CD4-positive, alpha-beta T cell (primary cell): ENCODE measurements at regions not wholly inside any gene's neighbourhood (a gene's known extent, or its start where the extent isn't known, plus 50 kb on each side); places are given as distances from the start of the nearest gene placed in this dataset.

ENCODE experiments used
- ATAC-seq: fragments of 200-7000 bp; cut with Tn5 transposase; one replicate; pipeline ENCODE4 v1.10.0; 2022; ENCODE audit warnings: mild to moderate bottlenecking; ENCODE audit not compliant: poor library complexity
- CTCF ChIA-PET: fragments of 350-600 bp; sonication (Branson Sonifier 250); formaldehyde crosslinking; loops from one replicate; lab custom pipeline; 2021; ENCODE audit warnings: antibody characterized with exemption, inconsistent platforms; lab: Charles Lee
- POLR2A ChIA-PET: fragments of 350-600 bp; sonication (Branson Sonifier 250); formaldehyde crosslinking; loops from one replicate; lab custom pipeline; 2021; ENCODE audit warnings: antibody characterized with exemption, inconsistent platforms; lab: Charles Lee
- DNase-seq, 14 experiments: peaks; one replicate each; pipeline ENCODE4 v3.0.0-alpha.2; 2013 to 2020; ENCODE audit warnings: mixed read lengths in 2 of 14
- H3K27ac ChIP-seq, 2 donors: one replicate each; pipeline versions ENCODE4 v1.5.1 to v1.7.0; 2013; ENCODE audit warnings: low read length in 2 of 2, low read depth in 1 of 2, mild to moderate bottlenecking in 1 of 2
- H3K27me3 ChIP-seq, 2 experiments: 1 replicate in 1 of 2; 2 replicates in 1 of 2; pipeline versions ENCODE4 v1.6.1 to v1.7.0; 2013; ENCODE audit warnings: low read length in 2 of 2, control low read depth in 1 of 2, mild to moderate bottlenecking in 1 of 2, moderate library complexity in 1 of 2; ENCODE audit not compliant: insufficient read depth in 2 of 2, control insufficient read depth in 1 of 2
- H3K36me3 ChIP-seq: one replicate; pipeline ENCODE4 v1.6.1; 2013; ENCODE audit warnings: low read length, control low read depth; ENCODE audit not compliant: insufficient read depth
- H3K4me1 ChIP-seq: one replicate; pipeline ENCODE4 v1.6.1; 2013; ENCODE audit warnings: low read length, control low read depth; ENCODE audit not compliant: insufficient read depth
- H3K4me3 ChIP-seq: one replicate; pipeline ENCODE4 v1.5.1; 2013; ENCODE audit warnings: mild to moderate bottlenecking, low read length, moderate library complexity
- H3K9me3 ChIP-seq, 2 experiments: 1 replicate in 1 of 2; 2 replicates in 1 of 2; pipeline versions ENCODE4 v1.6.1 to v1.7.0; 2013; ENCODE audit warnings: low read length in 2 of 2, mild to moderate bottlenecking in 2 of 2, control low read depth in 1 of 2, moderate library complexity in 1 of 2; ENCODE audit not compliant: control insufficient read depth in 1 of 2, insufficient read depth in 1 of 2
- H3K27ac Mint-ChIP-seq: one replicate; pipeline ENCODE4 v1.8.0; 2020; ENCODE audit warnings: mixed read lengths
- H3K27me3 Mint-ChIP-seq: one replicate; pipeline ENCODE4 v1.8.0; 2021; ENCODE audit warnings: mixed read lengths
- H3K36me3 Mint-ChIP-seq: one replicate; pipeline ENCODE4 v1.8.0; 2021; ENCODE audit warnings: low read depth, mixed read lengths
- H3K4me1 Mint-ChIP-seq: one replicate; pipeline ENCODE4 v1.8.0; 2021; ENCODE audit warnings: low read depth, mixed read lengths
- H3K4me3 Mint-ChIP-seq: one replicate; pipeline ENCODE4 v1.8.0; 2020; ENCODE audit warnings: mild to moderate bottlenecking, mixed read lengths
- H3K9me3 Mint-ChIP-seq: one replicate; pipeline ENCODE4 v1.8.0; 2020; ENCODE audit warnings: mixed read lengths
- intact Hi-C, 2 experiments: fragments of 100-400 bp; cut with DNase I in 1 of 2; cut with micrococcal nuclease in 1 of 2; formaldehyde crosslinking; loops; one replicate each; pipeline versions ENCODE4 v1.15.1 to v1.9.0; 2023 to 2025; cut with DNase I, micrococcal nuclease
- TF ChIP-seq, protein P1 (sequence below): fragments of 200-600 bp; IDR thresholded peaks from one replicate; pipeline ENCODE4 v1.8.0; 2022; ENCODE audit warnings: antibody characterized with exemption, mild to moderate bottlenecking

DNA sequence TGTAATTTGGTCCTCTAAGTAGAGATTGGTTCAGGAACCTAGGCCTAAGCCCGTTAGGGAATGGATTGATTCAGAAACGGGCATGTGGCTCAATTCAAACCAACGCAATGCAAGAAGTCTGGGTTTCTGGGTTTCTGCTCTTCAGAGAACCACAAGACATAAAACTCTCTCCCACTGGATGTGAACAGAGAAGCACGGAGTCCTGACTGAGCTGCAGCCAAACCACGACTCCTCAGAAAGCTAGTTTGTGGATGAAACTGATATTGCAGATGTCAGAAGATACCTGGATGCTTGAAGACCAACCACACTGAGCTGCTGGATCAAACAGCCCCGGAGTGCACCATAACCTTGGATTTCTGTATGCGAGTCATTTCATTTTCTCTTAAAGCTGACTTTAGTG, 50.0 kb downstream of the SOD2 start:
- Histone ChIP-seq H3K4me3 (no peak overlapping the region), H3K27ac (no peak overlapping the region), H3K9me3 (peaks cover 0 to 5% of the 10 kb centered on the region in 2 experiments), H3K27me3 (no peaks in the 10 kb centered on the region), H3K4me1 (no peaks in the 10 kb centered on the region), H3K36me3 (no peaks in the 10 kb centered on the region)
- POLR2A ChIA-PET, result no interaction called here
- no peaks in the 10 kb centered on the region for H3K27me3 Mint-ChIP-seq
- CTCF ChIA-PET, result no interaction called here
- TF ChIP-seq, protein P1, sequence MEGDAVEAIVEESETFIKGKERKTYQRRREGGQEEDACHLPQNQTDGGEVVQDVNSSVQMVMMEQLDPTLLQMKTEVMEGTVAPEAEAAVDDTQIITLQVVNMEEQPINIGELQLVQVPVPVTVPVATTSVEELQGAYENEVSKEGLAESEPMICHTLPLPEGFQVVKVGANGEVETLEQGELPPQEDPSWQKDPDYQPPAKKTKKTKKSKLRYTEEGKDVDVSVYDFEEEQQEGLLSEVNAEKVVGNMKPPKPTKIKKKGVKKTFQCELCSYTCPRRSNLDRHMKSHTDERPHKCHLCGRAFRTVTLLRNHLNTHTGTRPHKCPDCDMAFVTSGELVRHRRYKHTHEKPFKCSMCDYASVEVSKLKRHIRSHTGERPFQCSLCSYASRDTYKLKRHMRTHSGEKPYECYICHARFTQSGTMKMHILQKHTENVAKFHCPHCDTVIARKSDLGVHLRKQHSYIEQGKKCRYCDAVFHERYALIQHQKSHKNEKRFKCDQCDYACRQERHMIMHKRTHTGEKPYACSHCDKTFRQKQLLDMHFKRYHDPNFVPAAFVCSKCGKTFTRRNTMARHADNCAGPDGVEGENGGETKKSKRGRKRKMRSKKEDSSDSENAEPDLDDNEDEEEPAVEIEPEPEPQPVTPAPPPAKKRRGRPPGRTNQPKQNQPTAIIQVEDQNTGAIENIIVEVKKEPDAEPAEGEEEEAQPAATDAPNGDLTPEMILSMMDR, result no peak
- ATAC-seq (no peak), DNase-seq (no peak)
- peaks cover 23% of the 10 kb centered on the region for H3K36me3 Mint-ChIP-seq
- peaks cover 3% of the 10 kb centered on the region for H3K9me3 Mint-ChIP-seq
- H3K4me3 Mint-ChIP-seq, result no peak overlapping the region
- H3K4me1 Mint-ChIP-seq, result no peaks in the 10 kb centered on the region
- intact Hi-C loops, result no loop called here
- no peak overlapping the region for H3K27ac Mint-ChIP-seq

DNA sequence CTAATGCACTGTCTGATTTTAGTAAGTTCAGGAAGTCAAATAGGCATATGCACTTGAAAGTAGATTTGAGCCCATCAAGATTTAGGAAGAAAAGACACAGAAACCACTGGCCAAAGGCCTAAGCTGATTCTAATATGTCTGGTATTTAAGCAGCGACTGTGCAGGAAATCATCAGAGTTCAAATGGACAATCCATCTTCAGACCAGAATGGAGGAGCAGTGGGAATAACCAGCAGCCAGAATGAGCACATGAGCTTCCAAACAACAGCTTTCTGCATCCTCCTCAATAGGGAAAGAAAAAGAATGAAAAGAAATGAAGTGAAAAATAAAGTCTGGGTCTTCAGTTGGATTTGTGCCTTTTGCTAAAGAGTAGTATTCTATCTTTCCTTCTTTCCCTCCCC, 50.6 kb downstream of the SOD2 start:
- DNase-seq, result no peak
- Mint-ChIP-seq H3K9me3 (peaks cover 3% of the 10 kb centered on the region), H3K36me3 (peaks cover 23% of the 10 kb centered on the region), H3K27me3 (no peaks in the 10 kb centered on the region), H3K4me1 (no peaks in the 10 kb centered on the region), H3K27ac (no peak overlapping the region), H3K4me3 (no peak overlapping the region)
- ChIA-PET CTCF (no interaction called here), POLR2A (no interaction called here)
- Histone ChIP-seq H3K9me3 (peaks cover 0 to 5% of the 10 kb centered on the region in 2 experiments), H3K36me3 (no peaks in the 10 kb centered on the region), H3K4me3 (no peak overlapping the region), H3K27me3 (no peaks in the 10 kb centered on the region), H3K27ac (no peak overlapping the region), H3K4me1 (no peaks in the 10 kb centered on the region)
- TF ChIP-seq, protein P1, result no peak
- intact Hi-C loops, result no loop called here
- no peak for ATAC-seq

DNA sequence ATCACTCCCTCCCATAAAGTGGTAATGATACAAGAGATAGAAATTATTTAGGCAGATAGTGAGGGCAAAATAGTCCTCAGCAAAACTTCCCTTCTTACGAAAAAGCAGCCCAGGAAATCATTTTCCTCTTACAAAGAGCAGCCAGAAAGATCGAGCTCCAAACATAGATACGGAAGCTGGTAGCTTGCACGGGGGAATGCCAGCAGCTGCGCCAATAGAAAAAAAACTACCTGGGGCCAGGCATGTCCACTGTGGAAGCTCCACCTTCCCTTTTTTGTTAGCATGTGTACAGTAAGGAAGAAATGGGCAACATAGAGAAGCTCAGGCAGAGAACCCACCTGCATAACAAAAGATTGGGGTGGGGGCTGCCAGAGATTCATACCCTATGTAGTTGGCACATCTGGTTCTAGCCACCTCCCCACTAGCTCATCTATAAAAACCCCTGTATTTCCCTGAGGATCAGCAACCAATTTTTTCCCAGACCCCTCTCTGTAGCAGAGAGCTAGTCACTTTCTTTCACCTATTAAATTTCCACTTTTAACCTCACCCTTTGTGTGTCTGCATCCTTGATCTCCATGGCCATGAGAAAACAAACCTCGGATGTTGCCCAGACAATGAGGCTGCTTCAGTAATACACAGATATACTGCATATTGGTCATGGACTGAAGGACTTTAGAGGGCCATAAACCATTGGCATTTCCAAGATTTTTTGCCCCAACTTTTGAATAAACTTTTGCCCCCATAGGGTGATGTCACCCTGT, 52.1 kb downstream of the SOD2 start:
- H3K4me3 ChIP-seq, result no peak overlapping the region
- Mint-ChIP-seq H3K4me1 (no peaks in the 10 kb centered on the region), H3K27ac (no peak overlapping the region), H3K36me3 (peaks cover 23% of the 10 kb centered on the region), H3K27me3 (no peaks in the 10 kb centered on the region), H3K9me3 (peaks cover 3% of the 10 kb centered on the region), H3K4me3 (no peak overlapping the region)
- no peak overlapping the region for H3K27ac ChIP-seq
- ATAC-seq, result no peak
- DNase-seq, result no peak
- intact Hi-C loops, result no loop called here
- H3K36me3 ChIP-seq, result no peaks in the 10 kb centered on the region
- TF ChIP-seq, protein P1, result no peak
- peaks cover 0 to 5% of the 10 kb centered on the region in 2 experiments for H3K9me3 ChIP-seq
- ChIA-PET POLR2A (no interaction called here), CTCF (no interaction called here)
- H3K27me3 ChIP-seq, result no peaks in the 10 kb centered on the region
- H3K4me1 ChIP-seq, result no peaks in the 10 kb centered on the region
